K562 (cell line): ENCODE measurements at regions not wholly inside any gene's neighbourhood (a gene's known extent, or its start where the extent isn't known, plus 50 kb on each side); places are given as distances from the start of the nearest gene placed in this dataset.

Experiments used
- ATAC-seq: fragments of 200-7000 bp; cut with Tn5 transposase; 3 replicates; pipeline ENCODE4 v1.9.1; 2020; ENCODE audit warnings: moderate library complexity
- BruUV-seq: library from RNA; stranded (reverse); fragments of 400-500 nt; replicated peaks from 2 replicates; lab custom pipeline; 2021; lab: Mats Ljungman, UMichigan
- CTCF ChIA-PET: fragments of 300-600 bp; formaldehyde crosslinking; extraction: SDS; loops from one replicate; lab custom pipeline; 2021; ENCODE audit warnings: low intra/inter-chr PET ratio; lab: Yijun Ruan, JAX
- POLR2A ChIA-PET: fragments of 300-600, 350-650 bp; sonication (Branson Sonifier 250); formaldehyde crosslinking; extraction: SDS; loops from one replicate; lab custom pipeline; 2021; ENCODE audit warnings: antibody characterized with exemption, inconsistent platforms; lab: Yijun Ruan, JAX
- DNase-seq, 4 experiments: peaks; one replicate each; pipeline versions ENCODE4 v3.0.0 to v3.0.0-alpha.2; 2011 to 2018; ENCODE audit warnings: low spot score in 3 of 4, mixed read lengths in 3 of 4; ENCODE audit errors: extremely low read depth in 1 of 4
- FAIRE-seq: peaks from 2 replicates; lab custom pipeline; 2011; peaks lifted over from hg19 to GRCh38; lab: Jason Lieb, UNC
- H2AFZ ChIP-seq: 2 replicates; pipeline ENCODE4 v1.6.0; 2011; ENCODE audit warnings: low read depth, low read length, control low read depth, inconsistent platforms
- H3K27ac ChIP-seq: fragments of 200-600 bp; 3 replicates; pipeline ENCODE4 v1.8.0; 2011; ENCODE audit warnings: low read depth, mild to moderate bottlenecking, control low read depth, inconsistent platforms, low read length, moderate library complexity, mixed read lengths; ENCODE audit errors: extremely low read depth
- H3K27me3 ChIP-seq, 2 experiments: fragments of 300-600 bp in 1 of 2; 2 replicates in 1 of 2; 3 replicates in 1 of 2; pipeline versions ENCODE4 v1.6.0 to v1.8.0; 2011; ENCODE audit warnings: inconsistent platforms in 2 of 2, low read length in 2 of 2, mild to moderate bottlenecking in 1 of 2, mixed read lengths in 1 of 2, moderate library complexity in 1 of 2; ENCODE audit not compliant: control insufficient read depth in 2 of 2, insufficient read depth in 2 of 2
- H3K36me3 ChIP-seq: fragments of 300-600 bp; 3 replicates; pipeline ENCODE4 v1.8.0; 2011; ENCODE audit warnings: mild to moderate bottlenecking, low read length, inconsistent platforms; ENCODE audit not compliant: control insufficient read depth, insufficient read depth
- H3K4me1 ChIP-seq, 2 experiments: fragments of 200-600 bp in 1 of 2; replicated peaks in 1 of 2; 2 replicates in 1 of 2; 3 replicates in 1 of 2; pipeline versions ENCODE4 v1.5.1 to v1.8.0; 2011; ENCODE audit warnings: inconsistent platforms in 2 of 2, low read length in 2 of 2, mild to moderate bottlenecking in 1 of 2, mixed read lengths in 1 of 2, moderate library complexity in 1 of 2; ENCODE audit not compliant: control insufficient read depth in 2 of 2, insufficient read depth in 2 of 2
- H3K4me2 ChIP-seq: 2 replicates; pipeline ENCODE4 v1.6.1; 2011; ENCODE audit warnings: low read length, control low read depth, inconsistent platforms, mixed read lengths; ENCODE audit not compliant: insufficient read depth
- H3K4me3 ChIP-seq: fragments of 200-600 bp; sonication (generic), shearing (Covaris generic); 2 replicates; pipeline ENCODE4 v1.5.1; 2016; ENCODE audit warnings: control low read depth, inconsistent platforms
- H3K79me2 ChIP-seq: fragments of 200-600 bp; 3 replicates; pipeline ENCODE4 v1.8.0; 2011; ENCODE audit warnings: low read length, inconsistent platforms; ENCODE audit not compliant: control insufficient read depth, insufficient read depth
- H3K9ac ChIP-seq, 2 experiments: 2 replicates each; pipeline versions ENCODE4 v1.6.0 to v1.6.1; 2011; ENCODE audit warnings: low read depth in 2 of 2, low read length in 2 of 2, control low read depth in 1 of 2, inconsistent platforms in 1 of 2, mild to moderate bottlenecking in 1 of 2, mixed read lengths in 1 of 2; ENCODE audit not compliant: insufficient read depth in 1 of 2
- H3K9me1 ChIP-seq: one replicate; pipeline ENCODE4 v1.6.0; 2011; ENCODE audit warnings: inconsistent platforms, mild to moderate bottlenecking, low read length, moderate library complexity; ENCODE audit not compliant: control insufficient read depth, insufficient read depth
- H3K9me3 ChIP-seq: replicated peaks from 2 replicates; pipeline ENCODE4 v1.5.1; 2011; ENCODE audit warnings: low read depth, low read length, inconsistent platforms; ENCODE audit not compliant: control insufficient read depth, insufficient read depth
- H4K20me1 ChIP-seq: replicated peaks from 2 replicates; pipeline ENCODE4 v1.6.1; 2011; ENCODE audit warnings: low read length, inconsistent platforms, mixed read lengths; ENCODE audit not compliant: control insufficient read depth, insufficient read depth
- FOXM1 ChIP-seq, 2 experiments: fragments of 450-650 bp in 1 of 2; sonication (generic) in 1 of 2; formaldehyde crosslinking in 1 of 2; IDR thresholded peaks; 2 replicates each; pipeline versions ENCODE4 v1.6.1 to v1.9.0; 2017 to 2022; ENCODE audit warnings: low read depth in 2 of 2, mild to moderate bottlenecking in 2 of 2, missing genetic modification reagents in 1 of 2, moderate library complexity in 1 of 2
- HDAC8 ChIP-seq: fragments of 450-650 bp; IDR thresholded peaks from 2 replicates; pipeline ENCODE4 v1.6.1; 2016; ENCODE audit warnings: mild to moderate bottlenecking, missing genetic modification characterization, moderate library complexity, missing compliant biosample characterization
- IRF1 ChIP-seq: sonication (generic); formaldehyde crosslinking; IDR thresholded peaks from 2 replicates; pipeline ENCODE4 v1.8.0; 2022; ENCODE audit warnings: missing genetic modification reagents, mild to moderate bottlenecking, borderline replicate concordance
- KAT8 ChIP-seq: fragments of 450-650 bp; IDR thresholded peaks from 2 replicates; pipeline ENCODE4 v1.6.1; 2016; ENCODE audit warnings: low read depth, mild to moderate bottlenecking
- MYBL2 ChIP-seq, 2 experiments: fragments of 450-650 bp in 1 of 2; sonication (generic) in 1 of 2; formaldehyde crosslinking in 1 of 2; IDR thresholded peaks; 2 replicates each; pipeline versions ENCODE4 v1.6.1 to v1.8.1; 2017 to 2022; ENCODE audit warnings: borderline replicate concordance in 1 of 2, inconsistent platforms in 1 of 2, low read depth in 1 of 2, mild to moderate bottlenecking in 1 of 2, missing genetic modification reagents in 1 of 2, moderate library complexity in 1 of 2
- RAD51 ChIP-seq: fragments of 450-650 bp; IDR thresholded peaks from 2 replicates; pipeline ENCODE4 v1.7.1; 2016; ENCODE audit warnings: low read depth, mild to moderate bottlenecking, borderline replicate concordance
- RFX5 ChIP-seq: IDR thresholded peaks from 2 replicates; pipeline ENCODE4 v1.6.1; 2011; ENCODE audit warnings: low read depth, mild to moderate bottlenecking, improper control_type of control experiment, low read length
- SMARCA4 ChIP-seq: fragments of 450-650 bp; IDR thresholded peaks from 2 replicates; pipeline ENCODE4 v1.6.1; 2016
- ZBTB26 ChIP-seq: fragments of 450-650 bp; formaldehyde crosslinking; IDR thresholded peaks from 2 replicates; pipeline ENCODE4 v1.4.0; 2022; ENCODE audit warnings: missing genetic modification characterization
- ZNF518B ChIP-seq: fragments of 250-450 bp; sonication (Bioruptor Pico); IDR thresholded peaks from 2 replicates; pipeline ENCODE4 v1.5.0; 2021; ENCODE audit warnings: mild to moderate bottlenecking, moderate library complexity
- ZNF561 ChIP-seq: fragments of 450-650 bp; formaldehyde crosslinking; conservative IDR thresholded peaks from 2 replicates; pipeline ENCODE4 v1.4.0; 2020; ENCODE audit warnings: mild to moderate bottlenecking, moderate library complexity
- WGBS: fragments of 100-300 bp; shearing (Covaris generic); methylation state at CpG from one replicate; pipeline ENCODE4 v1.1.6; 2016; ENCODE audit warnings: low coverage, mixed read lengths; ENCODE audit not compliant: insufficient coverage; ENCODE audit errors: missing lambda C conversion rate; 5-methylcytosine and 5-hydroxymethylcytosine counted together
- in situ Hi-C: fragments of 300-500 bp; cut with MboI; formaldehyde crosslinking; loops from 4 replicates; pipeline ENCODE4 v1.15.0; 2018; ENCODE audit warnings: inconsistent platforms, mixed read lengths
- intact Hi-C: fragments of 100-400 bp; cut with micrococcal nuclease; formaldehyde crosslinking; loops from 2 replicates; pipeline ENCODE4 v1.14.2; 2022
- TF ChIP-seq, protein P1 (sequence below): fragments of 450-650 bp; formaldehyde crosslinking; IDR thresholded peaks from 2 replicates; pipeline ENCODE4 v1.4.0; 2022; ENCODE audit warnings: mild to moderate bottlenecking, moderate library complexity

- TF ChIP-seq ZBTB26 (CRISPR knock-in tag) (no peak), ZNF561 (CRISPR knock-in tag) (no peak)
These were observed 409.7 kb upstream of the FANCL start (continued) for GRCh38 chr2:58650781-58651180.

DNA sequence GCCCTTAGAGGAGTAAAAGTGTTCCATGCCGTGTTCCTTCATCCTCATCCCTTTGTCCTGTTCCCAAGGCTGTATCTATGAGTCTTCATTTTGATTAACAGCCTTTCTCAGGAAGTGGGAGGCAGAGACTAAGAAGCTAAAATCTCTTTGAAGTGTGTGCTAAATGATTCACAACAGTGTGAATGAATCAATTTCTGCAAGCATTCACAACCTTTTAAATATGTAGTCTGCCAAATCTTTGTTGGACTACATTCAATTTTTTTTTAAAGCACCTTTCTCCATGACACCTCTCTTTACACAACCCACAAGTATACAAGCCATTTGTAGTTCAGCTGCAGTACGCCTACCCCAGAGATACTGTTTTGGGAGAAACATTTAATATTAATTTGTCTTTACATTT lies 408.6 kb upstream of the FANCL start:
- Histone ChIP-seq H2AFZ (no peak overlapping the region), H3K4me3 (no peak overlapping the region), H3K79me2 (no peaks in the 10 kb centered on the region), H3K9ac (no peak overlapping the region), H3K4me2 (no peak overlapping the region), H3K9me3 (no peaks in the 10 kb centered on the region), H3K27me3 (no peaks in the 10 kb centered on the region), H3K4me1 (peaks cover 0 to 6% of the 10 kb centered on the region in 2 experiments; a peak in 1 of 5 replicates), H3K36me3 (no peaks in the 10 kb centered on the region), H3K27ac (no peak overlapping the region), H4K20me1 (no peaks in the 10 kb centered on the region), H3K9me1 (no peaks in the 10 kb centered on the region)
- DNase-seq (no peak), ATAC-seq (no peak), FAIRE-seq (no peak)
- no TSS peak for BruUV-seq
- ChIA-PET CTCF (no interaction called here), POLR2A (no interaction called here)
- in situ Hi-C loops (no loop called here), intact Hi-C loops (no loop called here)
- WGBS, result 83% methylated on average over 2 of the region's 2 CpGs
- no peak for TF ChIP-seq KAT8
- TF ChIP-seq FOXM1 (IDR thresholded peaks at IDR 0.05; ENCODE audit: low read depth), result no peak
- TF ChIP-seq FOXM1 (CRISPR knock-in tag; IDR thresholded peaks at IDR 0.05; ENCODE audit: low read depth), result no peak
- TF ChIP-seq MYBL2 (IDR thresholded peaks at IDR 0.05; ENCODE audit: low read depth), result no peak
- TF ChIP-seq MYBL2 (CRISPR knock-in tag; IDR thresholded peaks at IDR 0.05; ENCODE audit: borderline replicate concordance), result no peak
- no peak for TF ChIP-seq IRF1 (CRISPR knock-in tag)
- TF ChIP-seq HDAC8 (tag), result no peak
- no peak for TF ChIP-seq SMARCA4
- no peak for TF ChIP-seq ZNF518B (CRISPR knock-in tag)
- no peak for TF ChIP-seq RFX5
- no peak for TF ChIP-seq RAD51
- TF ChIP-seq, protein P1, sequence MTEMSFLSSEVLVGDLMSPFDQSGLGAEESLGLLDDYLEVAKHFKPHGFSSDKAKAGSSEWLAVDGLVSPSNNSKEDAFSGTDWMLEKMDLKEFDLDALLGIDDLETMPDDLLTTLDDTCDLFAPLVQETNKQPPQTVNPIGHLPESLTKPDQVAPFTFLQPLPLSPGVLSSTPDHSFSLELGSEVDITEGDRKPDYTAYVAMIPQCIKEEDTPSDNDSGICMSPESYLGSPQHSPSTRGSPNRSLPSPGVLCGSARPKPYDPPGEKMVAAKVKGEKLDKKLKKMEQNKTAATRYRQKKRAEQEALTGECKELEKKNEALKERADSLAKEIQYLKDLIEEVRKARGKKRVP (CRISPR knock-in tag), result no peak
